SH-SY5Y (cell line): ENCODE measurements at regions not wholly inside any gene's neighbourhood (a gene's known extent, or its start where the extent isn't known, plus 50 kb on each side); places are given as distances from the start of the nearest gene placed in this dataset.

Experiments
- GATA2 ChIP-seq: IDR thresholded peaks from 2 replicates; pipeline ENCODE4 v1.6.1; 2011; ENCODE audit warnings: mild to moderate bottlenecking, low read depth, low read length
- GATA3 ChIP-seq: IDR thresholded peaks from 2 replicates; pipeline ENCODE4 v1.6.1; 2011; ENCODE audit warnings: low read depth, mild to moderate bottlenecking, low read length, moderate library complexity

DNA sequence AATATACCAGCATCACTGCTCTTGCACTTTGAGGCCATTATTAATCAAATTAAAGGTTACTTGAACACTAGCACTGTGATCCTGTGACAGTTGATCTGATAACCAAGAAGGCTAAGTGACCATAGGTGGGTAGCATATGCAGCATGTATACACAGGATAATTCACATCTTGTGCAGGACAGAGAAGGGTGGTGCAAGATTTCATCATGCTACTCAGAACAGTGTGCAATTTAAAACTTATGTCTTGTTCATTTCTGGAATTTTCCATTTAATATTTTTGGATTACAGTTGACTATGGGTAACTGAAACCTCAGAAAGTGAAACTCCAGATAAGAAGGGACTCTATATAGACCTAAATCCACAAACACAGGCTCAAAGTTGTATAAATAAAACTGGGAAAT, 78.2 kb upstream of the PDE5A start:
- no peak for TF ChIP-seq GATA3
- TF ChIP-seq GATA2 = no peak
